ENCODE measurements at regions not wholly inside any gene's neighbourhood (a gene's known extent, or its start where the extent isn't known, plus 50 kb on each side); places are given as distances from the start of the nearest gene placed in this dataset.

DNA sequence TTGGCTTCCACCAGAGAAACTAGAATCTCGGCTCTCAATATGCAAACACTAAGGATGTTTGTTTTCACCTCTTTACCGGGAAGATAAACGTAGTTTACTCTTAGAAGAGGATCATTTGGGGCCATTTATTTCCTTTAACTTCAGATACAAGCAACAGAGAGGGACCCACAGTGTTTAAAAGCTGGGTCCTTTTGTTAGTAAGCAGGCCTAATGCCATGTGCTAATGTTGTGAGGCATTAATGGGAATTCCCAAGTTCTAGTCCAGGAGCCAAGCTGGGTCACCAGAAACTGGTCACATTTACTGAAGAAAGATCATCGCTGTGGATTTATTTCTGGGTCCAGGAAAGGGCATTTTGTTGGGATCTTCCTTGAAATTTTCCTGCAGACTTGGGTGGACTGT is 78.1 kb upstream of the ADAMTS9 start:
- Histone ChIP-seq H3K4me1 (peaks cover 0 to 4% of the 10 kb centered on the region in 2 donors), H3K9me3 (no peaks in the 10 kb centered on the region), H3K4me3 (no peak overlapping the region), H3K27ac (peak overlapping the region in 1 of 2 donors; percentile 21), H3K27me3 (no peaks in the 10 kb centered on the region), H3K36me3 (no peaks in the 10 kb centered on the region)
- no peak for DNase-seq
- TF ChIP-seq, protein P1, sequence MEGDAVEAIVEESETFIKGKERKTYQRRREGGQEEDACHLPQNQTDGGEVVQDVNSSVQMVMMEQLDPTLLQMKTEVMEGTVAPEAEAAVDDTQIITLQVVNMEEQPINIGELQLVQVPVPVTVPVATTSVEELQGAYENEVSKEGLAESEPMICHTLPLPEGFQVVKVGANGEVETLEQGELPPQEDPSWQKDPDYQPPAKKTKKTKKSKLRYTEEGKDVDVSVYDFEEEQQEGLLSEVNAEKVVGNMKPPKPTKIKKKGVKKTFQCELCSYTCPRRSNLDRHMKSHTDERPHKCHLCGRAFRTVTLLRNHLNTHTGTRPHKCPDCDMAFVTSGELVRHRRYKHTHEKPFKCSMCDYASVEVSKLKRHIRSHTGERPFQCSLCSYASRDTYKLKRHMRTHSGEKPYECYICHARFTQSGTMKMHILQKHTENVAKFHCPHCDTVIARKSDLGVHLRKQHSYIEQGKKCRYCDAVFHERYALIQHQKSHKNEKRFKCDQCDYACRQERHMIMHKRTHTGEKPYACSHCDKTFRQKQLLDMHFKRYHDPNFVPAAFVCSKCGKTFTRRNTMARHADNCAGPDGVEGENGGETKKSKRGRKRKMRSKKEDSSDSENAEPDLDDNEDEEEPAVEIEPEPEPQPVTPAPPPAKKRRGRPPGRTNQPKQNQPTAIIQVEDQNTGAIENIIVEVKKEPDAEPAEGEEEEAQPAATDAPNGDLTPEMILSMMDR (IDR thresholded peaks at IDR 0.05) = no peak
- intact Hi-C loops (cut with DNase I) = no loop called here
- ATAC-seq = peak; percentile 19

DNA sequence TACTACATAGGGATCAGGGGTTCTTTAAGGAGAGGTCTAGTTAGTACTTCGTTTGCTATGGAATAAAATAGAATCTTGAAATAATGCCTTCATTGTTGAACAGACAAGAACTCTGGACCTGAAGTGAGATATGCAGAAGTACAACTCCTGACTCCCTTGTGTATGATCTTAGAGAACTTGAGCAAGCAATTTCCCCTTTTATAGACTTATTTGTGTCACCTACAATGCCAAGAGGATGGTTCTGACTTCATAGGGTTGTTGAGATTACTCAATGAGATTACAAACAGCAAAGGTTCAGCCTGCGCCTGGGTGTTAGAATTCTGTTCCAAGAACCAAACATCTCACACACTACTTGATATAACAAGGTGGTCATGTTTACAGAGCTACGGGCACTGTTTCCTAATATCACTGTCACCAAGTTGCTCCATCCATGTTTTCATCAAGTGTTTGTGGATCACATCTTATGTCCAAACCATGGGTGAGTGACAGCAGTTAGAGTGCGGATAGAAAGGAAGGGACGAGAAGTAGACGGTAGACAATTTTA is 76.7 kb upstream of the ADAMTS9 start:
- H3K4me3 ChIP-seq = no peak overlapping the region
- no peaks in the 10 kb centered on the region for H3K9me3 ChIP-seq
- ATAC-seq (peak; percentile 20), DNase-seq (no peak)
- intact Hi-C loops (cut with DNase I) = no loop called here
- H3K27me3 ChIP-seq = no peaks in the 10 kb centered on the region
- peaks cover 0 to 9% of the 10 kb centered on the region in 2 donors for H3K4me1 ChIP-seq
- no peaks in the 10 kb centered on the region for H3K36me3 ChIP-seq
- H3K27ac ChIP-seq = no peak overlapping the region
- TF ChIP-seq, protein P1 (IDR thresholded peaks at IDR 0.05) = no peak

DNA sequence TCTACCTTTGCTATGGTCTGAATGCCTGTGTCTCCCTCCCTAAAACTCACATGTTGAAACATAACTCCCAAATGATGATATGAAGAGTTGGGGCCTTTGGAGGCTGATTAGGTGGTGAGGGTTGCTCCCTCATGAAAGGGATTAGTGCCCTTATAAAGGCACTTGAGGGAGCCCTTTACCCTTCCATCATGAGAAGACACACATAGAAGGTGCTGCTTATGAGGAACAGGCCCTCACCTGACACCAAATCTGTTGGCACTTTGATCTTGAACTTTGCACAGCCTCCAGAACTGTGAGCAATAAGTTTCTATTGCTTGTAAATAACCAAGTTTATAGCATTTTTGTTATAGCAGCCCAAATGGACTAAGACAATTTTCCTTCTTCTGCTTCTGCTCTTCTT is 76.2 kb upstream of the ADAMTS9 start:
- Histone ChIP-seq H3K4me1 (peaks cover 0 to 9% of the 10 kb centered on the region in 2 donors), H3K4me3 (no peak overlapping the region), H3K27me3 (no peaks in the 10 kb centered on the region), H3K36me3 (no peaks in the 10 kb centered on the region), H3K9me3 (no peaks in the 10 kb centered on the region), H3K27ac (no peak overlapping the region)
- DNase-seq = no peak
- TF ChIP-seq, protein P1 (IDR thresholded peaks at IDR 0.05) = no peak
- ATAC-seq = no peak
- intact Hi-C loops (cut with DNase I) = no loop called here

DNA sequence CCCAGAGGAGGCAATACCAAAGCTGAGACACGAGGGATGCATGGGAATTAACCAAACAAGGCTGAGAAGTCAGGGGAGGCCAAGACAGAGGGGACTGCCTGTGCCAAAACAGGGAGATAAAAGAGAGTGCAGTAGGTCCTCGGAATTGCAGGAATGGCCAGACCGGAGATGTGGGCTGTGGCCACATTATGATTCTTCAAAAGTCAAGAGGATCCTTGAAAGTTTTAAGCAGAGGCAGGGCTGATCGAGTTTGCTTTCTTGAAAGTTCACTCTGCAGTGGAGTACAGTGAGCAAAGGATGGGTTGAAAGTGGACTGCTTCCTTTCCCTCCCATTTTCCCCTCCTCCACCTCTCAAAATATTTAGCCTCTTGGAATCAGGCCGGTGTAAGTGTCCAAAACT is 73.9 kb upstream of the ADAMTS9 start:
- TF ChIP-seq, protein P1 (IDR thresholded peaks at IDR 0.05) = no peak
- no peaks in the 10 kb centered on the region for H3K36me3 ChIP-seq
- intact Hi-C loops (cut with DNase I) = no loop called here
- peaks cover under 1 to 10% of the 10 kb centered on the region in 2 donors for H3K4me1 ChIP-seq
- no peaks in the 10 kb centered on the region for H3K27me3 ChIP-seq
- H3K27ac ChIP-seq = no peak overlapping the region
- no peak overlapping the region for H3K4me3 ChIP-seq
- no peaks in the 10 kb centered on the region for H3K9me3 ChIP-seq
- DNase-seq (peak in 1 of 4 donors; percentile 33), ATAC-seq (peak; percentile 77)

DNA sequence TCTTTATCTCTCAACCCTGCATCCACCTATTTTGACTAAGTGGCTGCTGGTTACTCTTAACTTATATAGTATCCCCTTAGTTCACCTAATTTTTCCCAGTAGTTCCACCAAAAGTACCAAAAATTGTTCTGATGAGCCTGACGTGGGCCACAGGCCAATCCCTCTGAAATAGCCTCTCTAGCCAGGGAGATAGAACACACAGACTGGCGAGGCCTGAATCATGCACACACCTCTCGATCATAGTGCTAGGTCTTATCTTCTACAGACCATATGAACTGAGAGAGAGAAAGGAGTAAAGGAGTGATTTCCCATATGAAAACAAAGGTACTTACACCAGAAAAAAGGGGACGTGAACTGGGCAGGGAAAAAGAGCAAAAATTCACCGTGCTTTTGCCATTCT is 72.5 kb upstream of the ADAMTS9 start:
- Histone ChIP-seq H3K36me3 (no peaks in the 10 kb centered on the region), H3K27ac (no peak overlapping the region), H3K9me3 (no peaks in the 10 kb centered on the region), H3K4me3 (no peak overlapping the region), H3K27me3 (no peaks in the 10 kb centered on the region), H3K4me1 (peaks cover 7 to 10% of the 10 kb centered on the region in 2 donors)
- intact Hi-C loops (cut with DNase I) = no loop called here
- DNase-seq (no peak), ATAC-seq (no peak)
- TF ChIP-seq, protein P1 (IDR thresholded peaks at IDR 0.05) = no peak
